ENCODE measurements at regions not wholly inside any gene's neighbourhood (a gene's known extent, or its start where the extent isn't known, plus 50 kb on each side); places are given as distances from the start of the nearest gene placed in this dataset.
"Not testable (repeated sequence)": the region's sequence is repeated elsewhere in the genome, so short reads cannot be mapped to it uniquely, and the experiment has no call there.

- intact Hi-C loops (cut with DNase I), result no loop called here
- ATAC-seq (no peak), DNase-seq (ENCODE audit: low spot score) (no peak)
Observed at GRCh38 chr4:179663641-179664429, 2221.6 kb upstream of the AGA start.

GRCh38 chr4:179664430-179665027 is 2222.3 kb upstream of the AGA start:
- DNase-seq (ENCODE audit: low spot score) (no peak), ATAC-seq (no peak)
- intact Hi-C loops (cut with DNase I), result no loop called here

GRCh38 chr4:179666226-179666625 is 2224.0 kb upstream of the AGA start:
- intact Hi-C loops (cut with DNase I), result no loop called here
- ATAC-seq (no peak), DNase-seq (ENCODE audit: low spot score) (no peak)

- no peak for DNase-seq (ENCODE audit: low spot score)
- ATAC-seq, result no peak
- intact Hi-C loops (cut with DNase I), result no loop called here
Observed at GRCh38 chr4:179671609-179672008, 2229.4 kb upstream of the AGA start.

- intact Hi-C loops (cut with DNase I), result no loop called here
- ATAC-seq (no peak), DNase-seq (ENCODE audit: low spot score) (no peak)
Observed at GRCh38 chr4:179678093-179678814, 2236.0 kb upstream of the AGA start.

GRCh38 chr4:179683661-179684060 is 2241.4 kb upstream of the AGA start:
- intact Hi-C loops (cut with DNase I); ATAC-seq; DNase-seq (ENCODE audit: low spot score): not testable (repeated sequence)

GRCh38 chr4:179692222-179692621 is 2250.0 kb upstream of the AGA start:
- DNase-seq (ENCODE audit: low spot score), result no peak
- no peak for ATAC-seq
- intact Hi-C loops (cut with DNase I), result no loop called here

- DNase-seq (ENCODE audit: low spot score) (no peak), ATAC-seq (no peak)
- intact Hi-C loops (cut with DNase I), result no loop called here
Observed at GRCh38 chr4:179695175-179695574, 2252.9 kb upstream of the AGA start.

GRCh38 chr4:179698321-179698720 is 2256.1 kb upstream of the AGA start:
- ATAC-seq, result no peak

GRCh38 chr4:179709961-179710624 is 2267.9 kb upstream of the AGA start:
- intact Hi-C loops (cut with DNase I), result no loop called here
- DNase-seq (ENCODE audit: low spot score) (no peak), ATAC-seq (no peak)

More at GRCh38 chr4:179698321-179698720, 2256.1 kb upstream of the AGA start:
- intact Hi-C loops (cut with DNase I), result no loop called here
- no peak for DNase-seq (ENCODE audit: low spot score)

- no peak for ATAC-seq
- no peak for DNase-seq (ENCODE audit: low spot score)
- intact Hi-C loops (cut with DNase I), result no loop called here
Observed at GRCh38 chr4:179719766-179720450, 2277.7 kb upstream of the AGA start.

GRCh38 chr4:179726491-179726890 is 2284.3 kb upstream of the AGA start:
- intact Hi-C loops (cut with DNase I); DNase-seq (ENCODE audit: low spot score); ATAC-seq: not testable (repeated sequence)

GRCh38 chr4:179728305-179728704 is 2286.1 kb upstream of the AGA start:
- no peak for DNase-seq (ENCODE audit: low spot score)
- no peak for ATAC-seq
- intact Hi-C loops (cut with DNase I), result no loop called here

GRCh38 chr4:179736820-179737219 is 2294.6 kb upstream of the AGA start:
- intact Hi-C loops (cut with DNase I); DNase-seq (ENCODE audit: low spot score); ATAC-seq: not testable (repeated sequence)

- DNase-seq (ENCODE audit: low spot score), result no peak
- intact Hi-C loops (cut with DNase I), result no loop called here
- ATAC-seq, result no peak
Observed at GRCh38 chr4:179738822-179739221, 2296.6 kb upstream of the AGA start.

- ATAC-seq, result no peak
- intact Hi-C loops (cut with DNase I), result no loop called here
- no peak for DNase-seq (ENCODE audit: low spot score)
Observed at GRCh38 chr4:179747218-179747910, 2305.1 kb upstream of the AGA start.

GRCh38 chr4:179748837-179749236 is 2306.6 kb upstream of the AGA start:
- ATAC-seq (no peak), DNase-seq (ENCODE audit: low spot score) (no peak)
- intact Hi-C loops (cut with DNase I), result no loop called here

- ATAC-seq (no peak), DNase-seq (ENCODE audit: low spot score) (no peak)
- intact Hi-C loops (cut with DNase I), result no loop called here
Observed at GRCh38 chr4:179750374-179750773, 2308.1 kb upstream of the AGA start.
